ENCODE measurements at regions not wholly inside any gene's neighbourhood (a gene's known extent, or its start where the extent isn't known, plus 50 kb on each side); places are given as distances from the start of the nearest gene placed in this dataset.
"Not testable (repeated sequence)": the region's sequence is repeated elsewhere in the genome, so short reads cannot be mapped to it uniquely, and the experiment has no call there.

DNA sequence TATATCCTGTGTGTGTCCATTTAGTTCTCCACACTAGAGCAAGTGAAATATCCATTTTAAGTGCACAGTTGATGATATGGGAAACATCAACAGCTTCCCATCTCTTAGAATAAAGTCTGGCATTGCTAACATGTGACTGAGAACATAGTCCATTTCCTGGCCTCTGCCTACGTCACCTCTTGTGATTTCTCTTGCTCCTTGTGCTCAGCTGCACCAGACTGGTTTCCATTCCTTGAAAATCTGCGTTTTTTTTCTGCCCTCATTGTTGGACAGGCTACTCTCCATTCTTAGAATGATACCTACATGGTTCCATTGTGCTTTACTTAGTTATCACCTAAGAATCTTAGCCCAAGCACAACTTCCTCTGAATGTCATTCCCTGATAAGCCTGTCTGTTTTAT, 851.2 kb upstream of the ID2 start:
- DNase-seq, result no peak

DNA sequence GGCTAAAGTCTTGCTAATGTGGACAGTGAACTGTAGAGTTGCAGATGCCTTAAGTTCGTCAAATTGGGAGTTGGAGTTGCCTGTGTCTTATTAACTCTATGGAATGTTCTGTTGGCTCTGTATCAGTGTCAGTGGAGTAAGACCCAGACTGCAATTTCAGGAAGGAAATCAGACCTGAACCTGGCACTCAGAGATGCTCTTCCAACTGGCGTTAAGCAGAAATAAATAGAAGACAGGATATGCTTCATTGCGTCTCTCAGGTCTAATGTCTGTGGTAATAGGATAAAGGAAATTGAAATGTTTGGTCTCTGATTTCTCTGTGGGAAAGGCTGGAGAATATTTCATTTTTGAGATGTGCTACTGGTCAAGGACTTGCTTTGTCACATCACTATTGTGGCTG, 846.7 kb upstream of the ID2 start:
- DNase-seq, result no peak

DNA sequence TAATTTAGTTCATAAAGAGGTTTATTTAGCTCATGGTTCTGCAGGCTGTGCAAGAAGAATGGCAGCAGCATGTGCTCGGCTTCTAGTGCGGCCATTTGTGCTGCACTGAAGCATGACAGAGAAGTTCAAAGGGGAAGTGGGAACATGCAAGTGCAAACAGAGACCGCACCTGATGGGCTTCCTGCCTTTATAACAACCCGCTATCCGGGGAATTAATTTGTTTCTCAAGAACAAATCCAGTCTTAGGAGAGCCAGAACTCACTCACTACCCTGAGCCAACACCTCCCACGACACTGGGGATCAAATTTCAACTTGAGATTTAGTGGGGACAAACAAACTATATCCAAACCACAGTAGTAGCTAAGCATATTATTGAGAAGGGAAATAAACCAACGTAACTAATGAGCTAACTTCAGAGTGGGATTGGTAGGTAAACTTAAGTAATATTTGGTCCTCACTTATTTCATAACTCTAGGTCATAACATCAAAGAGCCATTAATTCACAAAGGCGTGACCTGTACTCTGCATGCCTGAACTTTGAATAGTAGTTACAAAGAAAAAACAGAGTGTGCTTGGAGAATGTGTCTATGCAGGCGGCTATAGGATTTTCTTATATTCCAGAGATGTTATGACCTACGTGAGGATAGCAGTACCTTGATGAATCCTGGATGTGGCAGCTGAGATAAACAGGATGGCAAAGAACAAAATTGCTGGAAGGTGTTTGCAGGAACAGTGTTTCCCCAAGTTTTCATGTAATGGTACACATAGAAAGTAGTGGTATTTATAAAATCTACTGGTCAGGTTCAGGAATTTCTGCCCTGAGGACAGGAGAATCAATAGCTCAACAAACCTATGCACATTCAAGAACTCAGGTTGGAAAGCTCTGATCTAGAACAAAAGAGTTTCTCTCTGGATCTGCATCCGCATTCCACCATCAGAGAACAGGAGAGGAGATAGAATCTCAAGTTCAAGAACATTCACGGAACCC, 845.9 kb upstream of the ID2 start:
- DNase-seq, result no peak

DNA sequence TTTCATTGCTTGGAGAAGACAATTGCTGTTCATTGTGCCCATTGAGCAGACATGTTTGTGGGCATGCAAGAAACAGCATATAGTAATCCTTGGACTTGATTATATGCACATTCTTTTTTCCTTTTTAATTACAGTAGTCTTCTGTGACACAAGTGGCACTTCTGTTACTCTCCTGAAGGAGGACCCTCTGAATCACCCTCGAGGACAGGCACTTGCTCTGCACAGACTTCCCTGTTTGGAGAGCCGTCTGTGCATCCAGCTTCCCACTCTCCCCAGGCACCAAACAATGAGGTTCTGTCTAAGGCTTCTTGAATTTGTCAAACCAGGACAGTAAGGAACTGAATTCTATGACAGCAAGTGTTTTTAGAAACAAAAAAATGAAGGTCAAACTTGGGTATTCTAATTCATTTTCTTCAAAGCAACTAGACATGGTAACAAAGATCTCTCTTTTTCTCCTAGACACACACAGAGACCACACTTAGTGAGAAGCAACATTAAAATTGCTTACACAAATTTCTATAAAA, 844.6 kb upstream of the ID2 start:
- no peak for DNase-seq

DNA sequence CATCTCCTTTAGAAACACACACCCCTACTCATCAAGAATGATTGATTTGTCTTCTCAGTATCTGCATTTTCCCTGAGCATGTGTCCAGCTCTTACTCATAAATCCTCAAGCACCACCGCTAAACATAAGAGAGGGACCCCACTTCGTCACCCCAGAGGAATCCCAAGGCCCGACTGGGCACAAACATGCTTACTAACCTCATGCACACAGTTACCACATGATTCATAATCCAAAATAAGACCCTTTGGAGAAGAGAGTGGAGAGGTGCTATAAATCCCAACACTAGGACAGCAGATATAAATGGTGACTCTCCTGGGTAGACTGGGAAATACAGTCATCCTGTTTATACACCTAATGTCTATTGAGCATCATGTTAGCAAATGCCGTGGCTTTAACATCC, 843.2 kb upstream of the ID2 start:
- DNase-seq, result no peak

DNA sequence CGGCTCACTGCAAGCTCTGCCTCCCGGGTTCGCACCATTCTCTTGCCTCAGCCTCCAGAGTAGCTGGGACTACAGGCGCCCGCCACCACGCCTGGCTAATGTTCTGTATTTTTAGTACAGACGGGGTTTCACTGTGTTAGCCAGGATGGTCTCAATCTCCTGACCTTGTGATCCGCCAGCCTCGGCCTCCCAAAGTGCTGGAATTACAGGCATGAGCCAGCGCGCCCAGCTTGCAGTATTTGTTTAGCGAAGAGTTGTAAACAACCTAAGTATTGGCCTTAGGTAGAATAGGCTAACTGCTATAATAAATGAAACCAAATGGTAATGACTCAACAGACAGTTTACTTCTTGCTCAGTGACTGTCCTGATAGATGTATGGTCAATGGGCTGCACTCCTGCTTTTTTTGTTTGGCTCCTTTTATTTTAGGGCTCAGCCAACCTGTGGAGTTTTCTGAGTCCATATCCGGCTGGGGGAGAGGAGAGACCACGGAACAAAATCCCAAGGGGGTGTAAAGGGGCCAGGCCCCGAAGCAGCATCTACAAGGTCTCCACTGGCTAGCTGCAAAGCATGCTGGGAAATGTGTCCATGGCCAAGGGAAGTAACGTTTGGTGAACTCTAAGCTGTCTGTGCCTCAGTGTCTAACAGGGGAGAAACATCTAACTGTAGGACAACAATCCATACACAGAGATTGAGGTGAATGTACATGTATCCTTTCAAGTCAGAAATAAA, 841.0 kb upstream of the ID2 start:
- DNase-seq, result no peak

DNA sequence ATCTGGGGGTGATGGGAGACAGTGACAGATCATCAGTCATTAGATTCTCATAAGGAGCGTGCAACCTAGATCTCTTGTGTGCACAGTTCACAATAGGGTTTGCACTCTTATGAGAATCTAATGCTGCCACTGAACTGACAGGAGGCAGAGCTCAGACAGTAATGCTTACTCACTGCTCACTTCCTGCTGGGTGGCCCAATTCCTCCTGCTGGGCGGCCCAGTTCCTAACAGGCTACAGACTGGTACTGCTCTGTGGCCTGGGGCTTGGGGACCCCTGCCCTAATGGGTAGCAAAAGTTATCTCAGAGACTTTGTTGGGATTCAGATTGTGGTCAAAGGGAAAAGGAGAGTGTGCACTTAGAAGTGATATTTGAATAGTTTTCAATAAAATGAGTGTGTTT, 840.1 kb upstream of the ID2 start:
- no peak for DNase-seq

DNA sequence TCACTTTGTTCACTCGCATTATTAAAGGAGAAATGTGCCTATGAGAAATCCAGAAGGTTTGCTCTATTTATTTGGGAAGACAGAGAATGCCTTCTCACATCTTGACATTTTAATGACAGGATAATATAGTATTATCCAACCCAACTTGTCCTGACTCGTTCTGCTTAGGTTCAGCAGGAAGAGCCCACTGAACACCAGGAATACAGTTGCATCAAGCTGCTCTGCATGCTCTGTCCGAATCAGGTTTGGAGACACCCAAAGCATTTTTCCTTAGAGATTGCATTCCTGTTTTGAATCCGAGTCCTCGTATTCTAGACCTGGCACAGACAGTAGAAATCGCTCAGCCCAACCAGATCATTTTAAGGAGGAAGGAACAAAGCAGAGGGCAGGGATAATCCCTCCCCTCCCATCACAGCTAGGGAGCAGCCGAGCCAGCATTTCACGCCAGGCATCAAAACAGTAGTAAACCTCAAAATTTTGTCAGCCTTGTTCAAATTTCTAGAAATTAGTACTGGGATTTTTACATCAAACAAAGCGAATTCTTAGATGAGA, 837.4 kb upstream of the ID2 start:
- no peak for DNase-seq

DNA sequence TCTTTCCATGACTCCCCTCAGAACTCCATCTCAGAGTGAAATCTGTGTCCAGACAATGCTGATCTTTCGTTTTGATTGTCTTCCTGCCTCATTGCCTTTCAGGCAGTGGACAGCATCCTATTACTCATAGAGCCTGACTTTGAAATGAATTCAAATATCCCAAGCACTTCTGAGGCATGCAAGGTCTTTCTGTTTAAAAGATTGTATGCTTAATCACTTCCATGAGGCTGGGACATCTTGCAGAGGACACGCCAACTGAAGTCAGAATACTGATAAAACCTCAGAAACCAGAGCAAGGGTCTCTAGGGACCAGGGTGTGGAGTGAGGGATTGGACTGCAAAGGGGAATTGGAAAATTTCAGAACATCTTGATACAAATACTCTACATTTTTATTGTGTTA, 836.5 kb upstream of the ID2 start:
- no peak for DNase-seq

DNA sequence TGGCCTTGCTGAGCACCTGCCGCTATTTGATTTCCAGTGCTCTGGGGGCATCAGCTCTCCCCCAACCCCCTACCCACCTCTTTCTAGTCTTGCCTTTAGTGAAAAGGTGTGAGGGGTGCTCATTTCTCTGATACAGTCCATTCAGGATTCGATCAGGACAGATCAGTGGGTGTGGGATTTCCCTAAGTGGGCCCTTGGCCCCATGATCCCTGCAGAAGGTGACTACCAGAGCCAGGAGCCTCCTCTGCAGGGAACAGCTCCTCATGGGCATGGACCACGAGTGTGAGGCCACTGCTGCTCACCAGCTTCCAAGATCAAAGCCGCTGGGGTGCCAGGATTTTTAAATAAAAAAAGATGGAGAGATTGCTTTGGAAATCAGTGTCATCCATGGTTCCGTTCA, 835.2 kb upstream of the ID2 start:
- DNase-seq, result no peak

DNA sequence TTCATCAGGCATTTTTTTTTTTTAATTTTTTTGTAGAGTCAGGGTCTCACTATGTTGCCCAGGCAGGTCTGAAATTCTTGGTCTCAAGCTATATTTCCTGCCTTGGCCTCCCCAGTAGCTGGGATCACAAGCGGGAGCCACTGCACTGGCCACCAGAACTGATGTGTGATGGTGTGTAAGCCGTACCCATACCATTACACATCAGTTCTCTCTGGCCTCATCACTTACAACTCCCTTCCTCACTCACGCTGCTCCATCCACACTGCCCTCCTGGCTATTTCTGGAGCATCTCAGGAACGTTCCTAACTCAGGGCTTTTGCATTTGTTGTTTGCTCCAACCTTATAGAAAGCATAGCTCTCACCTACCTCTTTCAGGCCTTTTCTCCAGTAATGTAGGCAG, 834.5 kb upstream of the ID2 start:
- no peak for DNase-seq

DNA sequence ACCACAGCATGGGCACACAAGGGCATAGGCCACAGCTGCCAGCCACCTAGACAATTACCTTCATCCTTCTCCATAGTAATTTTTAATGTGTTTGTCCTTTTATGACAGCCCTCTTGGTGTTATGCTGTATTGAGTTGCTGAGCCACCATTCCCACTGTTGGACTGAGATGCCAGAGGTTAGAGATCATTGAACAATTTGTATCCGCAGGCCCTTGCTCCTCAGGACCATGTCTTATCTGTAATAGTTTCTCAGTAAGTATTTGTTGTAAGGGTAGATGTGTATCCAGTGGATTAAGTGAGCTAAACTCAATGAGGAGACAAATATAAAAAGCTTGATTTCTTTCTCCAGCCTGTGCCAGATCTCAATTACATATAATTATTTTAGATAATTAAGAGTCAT, 832.8 kb upstream of the ID2 start:
- DNase-seq, result no peak

DNA sequence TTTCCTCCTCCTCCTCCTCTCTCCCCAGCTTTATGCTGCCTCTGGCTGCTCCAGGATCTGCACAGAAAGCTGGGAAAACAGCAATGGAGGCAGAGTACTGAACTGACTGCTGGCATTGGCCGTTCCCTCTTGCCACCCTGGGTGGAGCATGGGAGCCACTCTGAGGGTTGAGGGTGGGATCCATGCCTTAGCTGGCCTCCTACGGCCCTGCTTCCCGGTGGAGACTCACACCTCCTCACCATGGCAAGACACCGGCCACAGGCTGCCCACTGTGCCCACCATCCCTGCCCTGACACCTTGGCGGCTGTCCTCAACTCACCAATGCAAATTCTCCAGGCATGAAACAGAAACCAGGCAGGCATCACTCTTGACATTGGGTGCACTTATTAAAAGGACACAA, 832.3 kb upstream of the ID2 start:
- no peak for DNase-seq

DNA sequence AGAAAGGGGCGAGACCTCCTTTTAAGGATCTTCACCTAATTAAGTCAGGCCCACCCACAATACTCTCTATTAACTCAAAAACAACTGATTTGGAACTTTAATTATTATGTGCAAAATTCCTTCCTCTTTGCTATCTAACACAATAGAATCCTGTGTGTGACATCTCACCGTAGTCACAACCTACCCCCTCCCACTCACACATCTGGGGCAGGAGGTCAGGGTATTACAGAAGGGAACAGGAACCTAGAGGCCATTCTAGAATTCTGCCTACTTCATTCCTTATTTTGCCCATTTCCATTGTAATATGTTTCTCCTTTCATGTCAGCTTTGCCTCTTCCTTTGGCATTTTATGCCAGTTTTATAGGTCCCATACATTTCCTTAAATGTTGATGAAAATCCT, 829.3 kb upstream of the ID2 start:
- DNase-seq, result no peak

DNA sequence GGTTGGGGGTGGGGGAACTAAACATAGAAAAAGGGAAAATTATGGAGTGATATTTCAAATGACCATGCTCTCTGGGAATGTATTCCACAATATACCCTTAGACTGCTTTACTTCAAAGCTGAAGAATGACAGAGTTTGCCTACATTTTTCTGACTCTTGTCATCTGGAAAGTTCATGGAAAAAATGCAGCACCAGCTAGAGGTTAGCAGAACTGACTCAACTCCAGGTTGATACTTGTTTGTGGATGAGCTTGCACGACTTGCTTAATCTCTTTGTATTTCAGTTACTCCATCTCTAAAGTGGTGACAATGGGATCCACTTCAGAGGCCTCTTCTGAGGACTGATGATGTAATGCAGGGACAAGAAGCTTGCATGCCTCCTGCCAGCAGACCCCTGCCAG, 824.0 kb upstream of the ID2 start:
- no peak for DNase-seq

DNA sequence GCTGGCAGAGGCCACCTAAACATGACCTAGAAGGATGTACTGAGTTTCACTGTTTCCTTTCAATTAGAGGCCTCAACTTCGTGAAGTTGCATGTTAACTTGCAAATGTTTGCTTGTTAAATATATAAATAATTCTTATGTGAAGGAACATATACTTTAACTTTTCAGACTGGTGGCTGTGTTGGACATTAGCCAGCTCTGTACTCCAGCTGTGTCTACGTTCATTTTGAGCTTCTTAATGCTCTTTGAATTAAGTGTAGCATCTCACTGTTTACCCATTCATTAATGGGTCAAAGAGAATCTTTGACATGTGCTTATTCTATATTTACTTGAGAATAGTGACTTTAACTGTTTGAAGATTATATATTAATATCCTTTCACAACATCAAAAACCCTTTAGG, 823.2 kb upstream of the ID2 start:
- no peak for DNase-seq

DNA sequence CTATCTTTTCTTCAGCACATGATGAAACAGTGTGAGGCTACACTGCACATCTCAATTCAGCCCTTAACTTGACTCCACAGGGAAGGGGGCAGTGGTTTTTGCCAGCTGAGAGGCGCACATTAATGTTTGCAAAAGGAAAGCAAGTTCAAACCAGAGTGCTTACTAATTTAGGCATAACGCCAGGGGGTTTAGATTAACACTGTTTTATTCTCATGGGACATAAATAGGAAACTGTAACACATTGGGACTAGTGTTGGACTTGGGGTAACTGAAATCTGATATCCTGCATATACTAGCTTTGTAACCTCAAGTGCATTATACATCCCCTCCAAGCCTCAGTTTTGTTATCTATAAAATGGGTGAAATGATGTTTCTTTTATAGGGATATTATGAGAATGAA, 821.2 kb upstream of the ID2 start:
- DNase-seq, result no peak

DNA sequence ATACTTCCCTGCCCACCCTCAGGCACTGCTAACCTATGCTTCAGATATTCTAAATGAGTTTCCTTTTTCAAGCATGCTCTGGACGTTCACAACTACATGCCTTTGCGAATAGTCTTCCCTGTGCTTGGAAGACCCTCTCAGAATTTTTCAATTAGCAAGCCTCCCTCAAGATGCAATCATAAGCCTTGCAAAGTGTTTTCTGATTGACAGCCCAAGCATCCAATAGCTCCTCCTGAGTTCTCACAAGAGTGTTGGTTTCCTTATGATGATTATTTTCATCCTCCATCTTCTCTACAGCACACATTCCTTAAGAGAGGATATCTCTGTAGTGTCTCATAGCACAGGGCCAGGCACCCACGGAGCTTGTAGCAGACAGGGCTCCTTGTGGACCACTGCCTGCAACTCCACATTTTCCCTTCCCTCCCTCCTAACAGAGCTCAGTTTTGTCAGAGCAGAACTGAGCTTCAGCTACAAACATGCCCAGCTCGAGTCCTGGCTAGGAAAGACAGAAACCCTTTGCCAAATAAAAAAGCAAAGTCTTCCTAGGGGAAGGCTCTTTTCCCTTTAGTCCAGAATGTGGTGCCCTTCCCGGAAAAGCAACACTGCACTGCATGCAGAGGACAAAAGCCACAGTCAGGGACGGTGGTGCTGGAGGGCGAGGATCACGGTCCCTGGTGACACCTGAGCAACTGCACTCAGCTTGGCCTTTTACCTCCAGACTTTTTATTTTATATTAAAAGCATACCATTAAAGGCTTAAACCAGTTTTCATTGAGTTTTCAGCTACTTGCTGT, 819.8 kb upstream of the ID2 start:
- no peak for DNase-seq

DNA sequence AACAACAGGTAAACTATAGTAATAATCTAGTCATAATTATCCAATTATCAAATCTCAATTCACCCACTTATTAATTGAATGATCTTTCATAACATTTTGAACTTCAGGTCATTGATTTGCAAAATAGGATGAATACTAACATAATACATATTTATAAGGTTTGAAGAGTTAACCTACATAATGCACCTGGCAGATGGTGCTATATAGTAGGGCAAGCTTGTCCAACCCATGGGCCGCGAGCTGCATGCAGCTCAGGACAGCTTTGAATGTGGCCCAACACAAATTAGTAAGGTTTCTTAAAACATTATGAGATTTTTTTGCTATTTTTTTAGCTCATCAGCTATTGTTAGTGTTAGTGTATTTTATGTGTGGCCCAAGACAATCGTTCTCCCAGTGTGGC, 815.8 kb upstream of the ID2 start:
- no peak for DNase-seq

DNA sequence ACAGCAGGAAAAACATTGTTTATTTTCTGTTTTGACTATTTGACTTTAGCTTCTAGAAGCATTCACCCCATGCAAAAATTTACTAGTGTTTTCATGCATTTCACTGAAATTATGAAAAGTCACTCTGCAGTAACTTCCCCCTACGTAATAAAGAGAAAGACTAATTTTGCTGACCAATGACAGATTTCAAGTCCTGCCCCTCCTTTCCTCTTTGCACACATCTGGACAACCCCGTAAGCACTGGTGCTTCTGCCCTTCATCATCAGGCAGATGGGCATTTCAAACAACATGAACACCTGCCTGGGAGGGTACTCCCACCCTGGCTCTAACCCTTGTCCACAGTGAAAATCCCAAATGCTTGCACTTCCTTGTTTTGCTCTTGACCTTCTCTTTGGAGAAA, 815.0 kb upstream of the ID2 start:
- DNase-seq, result no peak

DNA sequence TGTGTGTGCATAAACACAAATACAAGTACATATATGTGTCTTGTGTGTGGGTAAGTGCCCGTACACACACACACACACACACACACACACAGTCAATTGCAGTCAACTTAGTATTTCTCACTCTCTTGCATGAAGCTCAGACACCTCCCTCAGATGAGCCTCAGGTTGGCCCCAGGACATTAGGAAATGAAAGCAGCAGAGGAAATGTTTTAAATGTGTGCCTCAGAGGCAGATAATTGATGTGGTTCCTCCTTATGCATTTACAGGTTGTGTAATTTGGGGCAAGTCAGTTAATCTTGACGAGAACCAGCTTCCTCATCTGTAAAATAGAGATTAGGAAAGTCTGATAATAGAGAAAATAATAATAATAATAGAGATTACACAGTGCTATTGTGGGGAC, 814.0 kb upstream of the ID2 start:
- DNase-seq, result no peak

DNA sequence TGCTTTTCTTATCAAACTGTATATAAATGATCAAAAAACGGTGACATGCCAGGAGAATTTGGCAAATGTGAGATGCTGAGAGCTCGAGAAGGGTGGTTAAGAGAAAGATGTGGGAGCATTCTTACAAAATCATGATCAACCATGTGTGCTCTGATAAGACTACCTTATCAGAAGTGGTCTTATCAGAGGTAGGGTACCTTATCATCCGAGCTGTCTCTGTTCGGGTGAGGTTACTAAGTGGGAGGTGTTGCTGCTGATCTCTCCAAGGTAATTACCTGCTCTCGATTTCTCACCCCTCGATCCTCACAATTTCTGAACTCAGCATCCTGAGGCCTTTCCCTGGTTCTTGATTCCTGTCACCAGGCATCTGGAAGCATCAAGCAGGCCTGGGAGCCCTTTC, 813.0 kb upstream of the ID2 start:
- DNase-seq, result no peak

DNA sequence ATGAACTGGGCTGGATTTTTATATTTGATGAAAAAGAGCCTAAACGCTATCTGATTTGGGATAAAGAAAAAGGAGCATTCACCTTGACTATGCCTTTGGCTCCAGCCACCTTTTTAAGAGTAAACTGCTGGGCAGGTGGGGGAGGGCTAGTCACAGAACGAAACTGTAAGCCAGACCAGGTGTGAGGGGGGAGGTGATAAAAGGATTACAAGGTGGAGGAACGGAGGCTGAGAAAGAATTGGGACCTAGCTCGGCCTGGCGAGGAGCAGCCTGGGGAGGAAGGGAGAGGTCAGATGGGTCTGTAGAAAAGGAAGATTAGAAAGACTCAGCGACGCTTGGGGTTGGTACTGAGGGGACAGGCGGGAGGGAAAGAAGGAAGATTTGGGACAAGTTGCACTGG, 805.4 kb upstream of the ID2 start:
- DNase-seq, result not testable (repeated sequence)
